ENCODE measurements at regions not wholly inside any gene's neighbourhood (a gene's known extent, or its start where the extent isn't known, plus 50 kb on each side); places are given as distances from the start of the nearest gene placed in this dataset.

DNA sequence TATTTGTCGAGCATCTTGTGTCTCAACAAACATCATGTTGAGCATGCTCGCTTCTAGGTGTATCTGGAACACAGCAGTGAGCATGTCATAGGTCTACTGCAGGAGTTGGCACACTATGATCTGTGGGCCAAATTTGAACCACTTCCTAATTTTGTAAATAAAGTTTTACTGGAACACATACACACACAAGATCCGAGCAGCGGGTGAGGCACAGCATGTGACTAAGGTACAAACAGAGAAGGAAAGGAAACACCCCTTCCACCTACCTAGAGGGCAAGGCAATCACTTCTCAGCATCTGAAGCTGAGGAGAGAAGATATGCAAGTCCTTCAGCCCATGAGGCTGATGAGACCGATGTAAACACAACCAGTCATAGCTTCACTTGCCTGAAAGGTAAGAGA is 200.4 kb downstream of the MED10 start:
- H3K36me3 ChIP-seq (replicated peaks in 1 of 2): no peaks in the 10 kb centered on the region
- H3K27ac ChIP-seq: no peak overlapping the region
- intact Hi-C loops (cut with DNase I): no loop called here
- WGBS, 4 donors: 88 to 90% (median 90%) methylated on average over 5 of the region's 5 CpGs
- no peak for TF ChIP-seq POLR2A (IDR thresholded peaks at IDR 0.05)
- TF ChIP-seq, protein P1, sequence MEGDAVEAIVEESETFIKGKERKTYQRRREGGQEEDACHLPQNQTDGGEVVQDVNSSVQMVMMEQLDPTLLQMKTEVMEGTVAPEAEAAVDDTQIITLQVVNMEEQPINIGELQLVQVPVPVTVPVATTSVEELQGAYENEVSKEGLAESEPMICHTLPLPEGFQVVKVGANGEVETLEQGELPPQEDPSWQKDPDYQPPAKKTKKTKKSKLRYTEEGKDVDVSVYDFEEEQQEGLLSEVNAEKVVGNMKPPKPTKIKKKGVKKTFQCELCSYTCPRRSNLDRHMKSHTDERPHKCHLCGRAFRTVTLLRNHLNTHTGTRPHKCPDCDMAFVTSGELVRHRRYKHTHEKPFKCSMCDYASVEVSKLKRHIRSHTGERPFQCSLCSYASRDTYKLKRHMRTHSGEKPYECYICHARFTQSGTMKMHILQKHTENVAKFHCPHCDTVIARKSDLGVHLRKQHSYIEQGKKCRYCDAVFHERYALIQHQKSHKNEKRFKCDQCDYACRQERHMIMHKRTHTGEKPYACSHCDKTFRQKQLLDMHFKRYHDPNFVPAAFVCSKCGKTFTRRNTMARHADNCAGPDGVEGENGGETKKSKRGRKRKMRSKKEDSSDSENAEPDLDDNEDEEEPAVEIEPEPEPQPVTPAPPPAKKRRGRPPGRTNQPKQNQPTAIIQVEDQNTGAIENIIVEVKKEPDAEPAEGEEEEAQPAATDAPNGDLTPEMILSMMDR (IDR thresholded peaks at IDR 0.05): no peak
- H3K4me3 ChIP-seq: no peak overlapping the region
- H3K9me3 ChIP-seq (replicated peaks in 1 of 3): no peaks in the 10 kb centered on the region
- DNase-seq: no peak
- no peaks in the 10 kb centered on the region for H3K4me1 ChIP-seq (replicated peaks in 1 of 2)
- no peaks in the 10 kb centered on the region for H3K27me3 ChIP-seq

DNA sequence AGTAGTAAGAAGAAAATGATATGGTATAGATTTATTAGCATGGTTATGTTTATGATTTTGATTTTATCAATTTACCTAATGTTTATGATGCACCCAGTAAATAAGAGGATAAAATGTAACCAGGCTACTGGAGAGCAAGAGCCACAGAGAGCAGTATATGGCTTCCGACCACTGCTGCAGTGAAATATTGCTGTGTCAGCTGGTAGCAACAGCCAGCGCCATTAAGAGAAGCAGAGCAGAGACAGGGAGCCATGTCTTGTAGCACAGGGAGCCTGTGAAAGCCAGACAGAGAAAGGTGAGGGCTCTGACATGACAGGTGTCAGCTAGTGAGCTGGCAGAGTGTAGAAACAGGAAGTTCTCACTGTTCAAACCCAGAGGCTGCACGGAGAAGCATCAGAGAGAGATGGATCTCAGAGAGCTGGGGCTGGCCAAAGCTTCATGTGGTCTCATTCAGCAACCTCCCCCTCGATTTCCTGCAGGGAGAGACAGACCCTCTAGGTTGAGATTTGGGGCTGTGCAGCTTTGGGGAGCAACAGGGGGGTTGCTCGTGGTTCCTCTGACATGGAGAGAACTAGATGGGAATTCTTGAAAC is 202.1 kb downstream of the MED10 start:
- Histone ChIP-seq H3K4me3 (no peak overlapping the region), H3K27me3 (no peaks in the 10 kb centered on the region), H3K9me3 (replicated peaks in 1 of 3) (no peaks in the 10 kb centered on the region), H3K36me3 (replicated peaks in 1 of 2) (no peaks in the 10 kb centered on the region), H3K4me1 (replicated peaks in 1 of 2) (no peaks in the 10 kb centered on the region), H3K27ac (no peak overlapping the region)
- WGBS, 4 donors: 41 to 62% (median 53%) methylated on average over 5 of the region's 5 CpGs
- intact Hi-C loops (cut with DNase I): no loop called here
- TF ChIP-seq, protein P1 (IDR thresholded peaks at IDR 0.05): no peak
- no peak for TF ChIP-seq POLR2A (IDR thresholded peaks at IDR 0.05)
- no peak for DNase-seq

DNA sequence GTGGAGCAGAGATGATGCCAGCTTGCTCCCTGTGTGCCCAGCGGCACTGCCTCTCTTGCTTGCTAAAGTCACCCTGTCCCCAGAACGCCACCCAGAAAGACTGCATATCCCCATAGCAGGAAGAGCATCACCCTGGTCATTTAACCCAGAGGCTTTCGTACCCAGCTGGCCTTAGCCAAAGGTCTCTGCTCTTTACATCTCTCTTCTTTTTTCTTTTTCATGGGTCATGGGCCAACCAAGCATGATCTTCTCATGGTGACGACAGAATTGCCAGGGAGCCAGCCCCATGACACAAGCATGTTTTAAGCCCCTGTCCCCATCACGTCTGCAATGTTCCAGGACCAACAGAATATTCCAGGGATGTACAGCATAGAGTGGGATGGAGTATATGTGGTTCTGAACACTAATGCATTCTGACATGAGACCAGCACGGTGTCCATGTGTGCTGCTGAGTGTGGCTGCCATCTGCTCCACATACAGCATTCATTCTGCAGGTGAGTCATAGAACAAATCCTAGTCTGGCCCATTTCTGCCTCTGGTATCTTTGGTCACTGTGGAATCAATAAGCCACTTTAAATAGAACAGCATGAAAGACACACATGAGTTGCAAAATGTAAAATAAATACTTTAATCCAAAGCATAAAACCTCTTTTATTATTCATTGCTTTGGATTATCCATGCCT is 203.0 kb downstream of the MED10 start:
- H3K4me3 ChIP-seq: no peak overlapping the region
- DNase-seq: no peak
- WGBS, 4 donors: 70 to 80% (median 77%) methylated on average over 6 of the region's 6 CpGs

DNA sequence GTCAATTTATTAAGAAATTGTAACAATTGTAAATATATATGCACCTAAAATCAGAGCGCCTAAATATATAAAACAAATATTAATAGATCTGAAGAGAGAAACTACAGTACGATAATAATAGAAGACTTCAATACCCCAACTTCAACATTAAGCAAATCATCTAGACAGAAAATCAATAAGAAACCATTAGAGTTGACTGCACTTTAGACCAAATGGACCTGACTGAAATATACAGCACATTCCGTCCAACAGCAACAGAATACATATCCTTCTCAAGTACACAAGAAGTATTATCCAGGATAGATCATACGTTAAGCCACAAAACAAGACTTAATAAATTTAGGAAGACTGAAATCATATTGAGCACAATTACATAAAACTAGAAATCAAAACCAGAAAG is 208.7 kb downstream of the MED10 start:
- TF ChIP-seq, protein P1 (IDR thresholded peaks at IDR 0.05): no peak
- TF ChIP-seq POLR2A (IDR thresholded peaks at IDR 0.05): no peak
- Histone ChIP-seq H3K27me3 (no peaks in the 10 kb centered on the region), H3K9me3 (replicated peaks in 1 of 3) (no peaks in the 10 kb centered on the region), H3K36me3 (replicated peaks in 1 of 2) (no peaks in the 10 kb centered on the region), H3K4me1 (replicated peaks in 1 of 2) (no peaks in the 10 kb centered on the region), H3K27ac (no peak overlapping the region), H3K4me3 (no peak overlapping the region)
- no peak for DNase-seq
- 68 to 85% (median 83%) methylated on average over 4 of the region's 4 CpGs for WGBS, 4 donors
- intact Hi-C loops (cut with DNase I): no loop called here

More for the DNA sequence above, 203.0 kb downstream of the MED10 start:
- H3K27ac ChIP-seq: no peak overlapping the region
- no peaks in the 10 kb centered on the region for H3K9me3 ChIP-seq (replicated peaks in 1 of 3)
- H3K27me3 ChIP-seq: no peaks in the 10 kb centered on the region
- intact Hi-C loops (cut with DNase I): no loop called here
- no peak for TF ChIP-seq POLR2A (IDR thresholded peaks at IDR 0.05)
- TF ChIP-seq, protein P1 (IDR thresholded peaks at IDR 0.05): no peak
- H3K36me3 ChIP-seq (replicated peaks in 1 of 2): no peaks in the 10 kb centered on the region
- H3K4me1 ChIP-seq (replicated peaks in 1 of 2): no peaks in the 10 kb centered on the region

Measured in adrenal gland (tissue), 9 donors.